HAP-1 (cell line): ENCODE measurements at regions not wholly inside any gene's neighbourhood (a gene's known extent, or its start where the extent isn't known, plus 50 kb on each side); places are given as distances from the start of the nearest gene placed in this dataset.
A peak's percentile ranks its signal among the peaks of the same experiment; 100 is the strongest.
"Not testable (repeated sequence)": the region's sequence is repeated elsewhere in the genome, so short reads cannot be mapped to it uniquely, and the experiment has no call there.

Source experiments
- DNase-seq, 2 experiments: peaks; one replicate each; pipeline ENCODE4 v3.0.0-alpha.2; 2016 to 2020; ENCODE audit warnings: low spot score in 2 of 2
- H3K27me3 ChIP-seq: fragments of 250-450 bp; sonication (Bioruptor Pico); 2 replicates; pipeline ENCODE4 v1.5.1; 2020; ENCODE audit warnings: low read depth, mild to moderate bottlenecking, moderate library complexity
- H3K36me3 ChIP-seq: fragments of 250-450 bp; sonication (Bioruptor Pico); replicated peaks from 2 replicates; pipeline ENCODE4 v1.5.1; 2020; ENCODE audit warnings: mild to moderate bottlenecking
- H3K4me1 ChIP-seq: fragments of 250-450 bp; sonication (Bioruptor Pico); 2 replicates; pipeline ENCODE4 v1.5.1; 2020; ENCODE audit warnings: mild to moderate bottlenecking
- H3K4me3 ChIP-seq: fragments of 250-450 bp; sonication (Bioruptor Pico); 2 replicates; pipeline ENCODE4 v1.5.1; 2020; ENCODE audit warnings: mild to moderate bottlenecking, moderate library complexity
- H3K9me3 ChIP-seq: fragments of 250-450 bp; sonication (Bioruptor Pico); 2 replicates; pipeline ENCODE4 v1.5.1; 2020; ENCODE audit warnings: mild to moderate bottlenecking, moderate library complexity
- in situ Hi-C: fragments of 300-500 bp; cut with MboI; formaldehyde crosslinking; loops from 3 replicates; pipeline ENCODE4 v1.14.3; 2020; ENCODE audit warnings: low sequenced_read_pairs, inconsistent platforms, mixed read lengths

- Histone ChIP-seq H3K36me3 (no peaks in the 10 kb centered on the region), H3K4me3 (0 out of 2 replicates have a peak overlapping the region, but pooled peaks have one; percentile 8), H3K9me3 (no peaks in the 10 kb centered on the region), H3K27me3 (no peaks in the 10 kb centered on the region; the same call in 1 of the 2 replicates), H3K4me1 (no peaks in the 10 kb centered on the region)
- peak; percentile 12 to 14 for DNase-seq
- in situ Hi-C loops = no loop called here
These were observed 223.0 kb upstream of the SYNCRIP start for GRCh38 chr6:85865420-85866369.

GRCh38 chr6:85864453-85865401 is 222.0 kb upstream of the SYNCRIP start:
- no peaks in the 10 kb centered on the region; the same call in 1 of the 2 replicates for H3K27me3 ChIP-seq
- no peaks in the 10 kb centered on the region for H3K9me3 ChIP-seq
- in situ Hi-C loops = no loop called here
- H3K4me1 ChIP-seq = no peaks in the 10 kb centered on the region
- H3K4me3 ChIP-seq = no peak overlapping the region
- no peaks in the 10 kb centered on the region for H3K36me3 ChIP-seq
- no peak for DNase-seq

- in situ Hi-C loops = no loop called here
- H3K9me3 ChIP-seq = no peaks in the 10 kb centered on the region
- no peaks in the 10 kb centered on the region; the same call in 1 of the 2 replicates for H3K4me1 ChIP-seq
- H3K36me3 ChIP-seq = no peaks in the 10 kb centered on the region
- H3K27me3 ChIP-seq = no peaks in the 10 kb centered on the region
- DNase-seq = no peak
- H3K4me3 ChIP-seq = no peak overlapping the region
These were observed 213.5 kb upstream of the SYNCRIP start for GRCh38 chr6:85856235-85856634.

- H3K27me3 ChIP-seq, H3K4me1 ChIP-seq, H3K36me3 ChIP-seq, H3K9me3 ChIP-seq, DNase-seq, H3K4me3 ChIP-seq, in situ Hi-C loops: not testable (repeated sequence)
These were observed 195.8 kb upstream of the SYNCRIP start for GRCh38 chr6:85838351-85839119.

GRCh38 chr6:85828973-85829372 is 186.3 kb upstream of the SYNCRIP start:
- in situ Hi-C loops = no loop called here
- Histone ChIP-seq H3K9me3 (no peaks in the 10 kb centered on the region), H3K4me3 (no peak overlapping the region), H3K27me3 (no peaks in the 10 kb centered on the region), H3K36me3 (no peaks in the 10 kb centered on the region), H3K4me1 (no peaks in the 10 kb centered on the region)
- DNase-seq = no peak

- no peaks in the 10 kb centered on the region for H3K27me3 ChIP-seq
- H3K4me3 ChIP-seq = no peak overlapping the region
- in situ Hi-C loops = no loop called here
These were observed 184.3 kb upstream of the SYNCRIP start for GRCh38 chr6:85826997-85827396.

GRCh38 chr6:85824329-85824728 is 181.6 kb upstream of the SYNCRIP start:
- Histone ChIP-seq H3K4me3 (no peak overlapping the region), H3K4me1 (no peaks in the 10 kb centered on the region), H3K27me3 (no peaks in the 10 kb centered on the region), H3K36me3 (no peaks in the 10 kb centered on the region), H3K9me3 (no peaks in the 10 kb centered on the region)
- no peak for DNase-seq
- in situ Hi-C loops = no loop called here

More at GRCh38 chr6:85826997-85827396, 184.3 kb upstream of the SYNCRIP start:
- DNase-seq = no peak
- no peaks in the 10 kb centered on the region for H3K9me3 ChIP-seq
- no peaks in the 10 kb centered on the region for H3K36me3 ChIP-seq
- no peaks in the 10 kb centered on the region for H3K4me1 ChIP-seq

GRCh38 chr6:85810558-85810957 is 167.9 kb upstream of the SYNCRIP start:
- Histone ChIP-seq H3K27me3 (no peaks in the 10 kb centered on the region), H3K4me1 (no peaks in the 10 kb centered on the region), H3K4me3 (no peak overlapping the region), H3K9me3 (no peaks in the 10 kb centered on the region), H3K36me3 (no peaks in the 10 kb centered on the region)
- no peak for DNase-seq
- in situ Hi-C loops = no loop called here

GRCh38 chr6:85803721-85804120 is 161.0 kb upstream of the SYNCRIP start:
- in situ Hi-C loops = no loop called here
- Histone ChIP-seq H3K36me3 (no peaks in the 10 kb centered on the region), H3K9me3 (no peaks in the 10 kb centered on the region), H3K27me3 (no peaks in the 10 kb centered on the region), H3K4me3 (no peak overlapping the region), H3K4me1 (no peaks in the 10 kb centered on the region)
- no peak for DNase-seq

- no peak for DNase-seq
- no peaks in the 10 kb centered on the region for H3K36me3 ChIP-seq
- H3K27me3 ChIP-seq = no peaks in the 10 kb centered on the region
- no peaks in the 10 kb centered on the region for H3K4me1 ChIP-seq
- in situ Hi-C loops = no loop called here
- no peak overlapping the region for H3K4me3 ChIP-seq
- H3K9me3 ChIP-seq = no peaks in the 10 kb centered on the region
These were observed 159.5 kb upstream of the SYNCRIP start for GRCh38 chr6:85802162-85802561.

- H3K27me3 ChIP-seq = no peaks in the 10 kb centered on the region
- H3K36me3 ChIP-seq = no peaks in the 10 kb centered on the region
- no peak overlapping the region for H3K4me3 ChIP-seq
- H3K9me3 ChIP-seq = no peaks in the 10 kb centered on the region
- in situ Hi-C loops = no loop called here
- DNase-seq = no peak
- H3K4me1 ChIP-seq = no peaks in the 10 kb centered on the region
These were observed 156.4 kb upstream of the SYNCRIP start for GRCh38 chr6:85798931-85799652.

- no peaks in the 10 kb centered on the region for H3K9me3 ChIP-seq
- in situ Hi-C loops = no loop called here
- H3K4me1 ChIP-seq = no peaks in the 10 kb centered on the region
- H3K27me3 ChIP-seq = no peaks in the 10 kb centered on the region
- H3K36me3 ChIP-seq = no peaks in the 10 kb centered on the region
- DNase-seq = no peak
- no peak overlapping the region for H3K4me3 ChIP-seq
These were observed 155.3 kb upstream of the SYNCRIP start for GRCh38 chr6:85797993-85798392.

GRCh38 chr6:85795945-85796344 is 153.3 kb upstream of the SYNCRIP start:
- H3K27me3 ChIP-seq = no peaks in the 10 kb centered on the region
- no peaks in the 10 kb centered on the region for H3K4me1 ChIP-seq
- peak in 1 of 2 experiments; percentile 49 for DNase-seq
- H3K36me3 ChIP-seq = no peaks in the 10 kb centered on the region
- no peak overlapping the region for H3K4me3 ChIP-seq
- H3K9me3 ChIP-seq = no peaks in the 10 kb centered on the region
- in situ Hi-C loops = no loop called here
